HUES64 (cell line): ENCODE measurements at regions not wholly inside any gene's neighbourhood (a gene's known extent, or its start where the extent isn't known, plus 50 kb on each side); places are given as distances from the start of the nearest gene placed in this dataset.
A peak's percentile ranks its signal among the peaks of the same experiment; 100 is the strongest.

Source experiments
- H3K27ac ChIP-seq: 2 replicates; pipeline ENCODE4 v1.7.0; 2013; ENCODE audit warnings: low read depth, low read length, inconsistent platforms
- H3K27me3 ChIP-seq: 2 replicates; pipeline ENCODE4 v1.6.1; 2013; ENCODE audit warnings: mild to moderate bottlenecking, low read length; ENCODE audit not compliant: insufficient read depth
- H3K36me3 ChIP-seq: 2 replicates; pipeline ENCODE4 v1.6.1; 2013; ENCODE audit warnings: mild to moderate bottlenecking, low read length; ENCODE audit not compliant: insufficient read depth
- H3K4me1 ChIP-seq: 2 replicates; pipeline ENCODE4 v1.6.1; 2013; ENCODE audit warnings: mild to moderate bottlenecking, low read length, moderate library complexity; ENCODE audit not compliant: insufficient read depth
- H3K4me3 ChIP-seq: 2 replicates; pipeline ENCODE4 v1.5.1; 2013; ENCODE audit warnings: mild to moderate bottlenecking, low read length, moderate library complexity
- H3K9ac ChIP-seq: 2 replicates; pipeline ENCODE4 v1.6.1; 2013; ENCODE audit warnings: mild to moderate bottlenecking, low read depth, low read length
- H3K9me3 ChIP-seq: 2 replicates; pipeline ENCODE4 v1.6.1; 2013; ENCODE audit warnings: low read depth, low read length; ENCODE audit not compliant: insufficient read depth
- WGBS: fragments of 150-250, 120-280 bp; methylation state at CpG from one replicate; pipeline ENCODE4 v1.1.7; 2013; ENCODE audit warnings: missing lambda C conversion rate; 5-methylcytosine and 5-hydroxymethylcytosine counted together

GRCh38 chr3:151935446-151935845 is 62.0 kb downstream of the SUCNR1 start:
- H3K9ac ChIP-seq, result no peak overlapping the region
- 80% methylated on average over 4 of the region's 4 CpGs for WGBS
- H3K36me3 ChIP-seq, result no peaks in the 10 kb centered on the region
- H3K4me3 ChIP-seq, result no peak overlapping the region
- no peak overlapping the region for H3K27ac ChIP-seq
- H3K9me3 ChIP-seq, result no peaks in the 10 kb centered on the region
- H3K27me3 ChIP-seq, result no peaks in the 10 kb centered on the region
- H3K4me1 ChIP-seq, result peaks cover 3% of the 10 kb centered on the region; the same call in 1 of the 2 replicates

DNA sequence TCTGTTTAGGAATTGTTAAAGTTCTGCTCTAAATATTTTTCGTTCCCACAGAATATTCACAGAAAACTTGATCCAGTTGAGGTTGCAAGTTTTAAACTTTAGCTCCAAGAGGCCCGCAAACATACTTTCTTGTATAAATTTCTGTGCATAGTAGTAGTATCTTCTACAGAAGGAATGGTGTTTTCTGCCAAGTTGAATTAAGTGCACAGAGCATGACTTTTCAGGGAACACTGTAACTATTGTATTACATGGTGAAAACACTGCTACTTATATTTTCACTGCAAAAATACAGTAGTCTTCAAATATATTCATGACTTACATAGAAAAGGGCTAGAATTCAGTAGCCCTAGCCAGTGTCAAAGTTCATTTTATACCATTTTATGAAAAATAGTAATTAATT is 67.0 kb downstream of the SUCNR1 start:
- Histone ChIP-seq H3K27ac (no peak overlapping the region), H3K9ac (no peak overlapping the region), H3K36me3 (no peaks in the 10 kb centered on the region), H3K4me1 (no peaks in the 10 kb centered on the region), H3K4me3 (no peak overlapping the region), H3K9me3 (no peaks in the 10 kb centered on the region), H3K27me3 (no peaks in the 10 kb centered on the region)
- 100% methylated on average over 2 of the region's 2 CpGs for WGBS

DNA sequence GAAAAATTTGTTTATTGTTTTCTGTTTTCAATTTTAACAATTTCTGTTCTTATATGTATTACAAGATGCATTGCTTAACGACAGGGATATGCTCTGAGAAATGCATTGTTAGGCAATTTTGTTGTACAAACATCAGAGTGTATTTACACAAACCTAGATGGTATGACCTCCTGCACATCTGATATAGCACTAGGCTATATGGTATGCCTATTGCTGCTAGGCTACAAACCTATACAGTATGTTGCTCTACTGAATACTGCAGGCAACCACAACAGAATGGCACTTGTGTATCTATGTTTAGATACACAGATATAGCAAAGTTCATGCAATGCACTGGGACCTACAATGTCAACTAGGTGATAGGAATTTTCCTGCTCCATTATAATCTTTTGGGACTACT is 70.1 kb downstream of the SUCNR1 start:
- 86% methylated on average over 1 of the region's 1 CpG for WGBS
- H3K27ac ChIP-seq, result no peak overlapping the region
- H3K4me3 ChIP-seq, result no peak overlapping the region
- no peaks in the 10 kb centered on the region for H3K4me1 ChIP-seq
- no peak overlapping the region for H3K9ac ChIP-seq
- no peaks in the 10 kb centered on the region for H3K9me3 ChIP-seq
- no peaks in the 10 kb centered on the region for H3K36me3 ChIP-seq
- no peaks in the 10 kb centered on the region for H3K27me3 ChIP-seq

GRCh38 chr3:151944356-151944755 is 70.9 kb downstream of the SUCNR1 start:
- Histone ChIP-seq H3K27me3 (no peaks in the 10 kb centered on the region), H3K4me1 (no peaks in the 10 kb centered on the region), H3K27ac (no peak overlapping the region), H3K9ac (no peak overlapping the region), H3K4me3 (no peak overlapping the region), H3K9me3 (no peaks in the 10 kb centered on the region), H3K36me3 (no peaks in the 10 kb centered on the region)

DNA sequence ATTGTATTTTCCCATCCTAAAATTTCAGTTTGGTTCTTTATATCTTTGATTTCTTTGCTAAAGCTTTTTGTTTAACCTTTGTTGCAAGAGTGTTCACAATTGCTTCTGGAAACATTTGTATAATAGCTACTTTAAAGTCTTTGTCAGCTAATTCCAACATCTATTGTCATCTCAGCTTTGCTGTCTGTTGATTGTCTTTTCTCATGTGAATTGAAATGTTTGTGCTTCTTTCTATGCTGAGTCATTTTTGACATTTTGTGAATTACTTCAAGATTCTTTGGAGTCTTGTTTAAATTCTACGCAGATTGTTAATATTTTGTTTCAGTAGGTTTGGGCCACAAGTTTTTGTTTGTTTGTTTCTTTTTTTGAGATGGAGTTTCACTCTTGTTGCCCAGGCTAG is 73.2 kb downstream of the SUCNR1 start:
- no peak overlapping the region for H3K9ac ChIP-seq
- H3K36me3 ChIP-seq, result no peaks in the 10 kb centered on the region
- no peak overlapping the region for H3K27ac ChIP-seq
- whole genome bisulfite sequencing, result 95% methylated on average over 1 of the region's 1 CpG
- no peaks in the 10 kb centered on the region for H3K27me3 ChIP-seq
- H3K4me1 ChIP-seq, result no peaks in the 10 kb centered on the region
- no peak overlapping the region for H3K4me3 ChIP-seq
- H3K9me3 ChIP-seq, result no peaks in the 10 kb centered on the region

DNA sequence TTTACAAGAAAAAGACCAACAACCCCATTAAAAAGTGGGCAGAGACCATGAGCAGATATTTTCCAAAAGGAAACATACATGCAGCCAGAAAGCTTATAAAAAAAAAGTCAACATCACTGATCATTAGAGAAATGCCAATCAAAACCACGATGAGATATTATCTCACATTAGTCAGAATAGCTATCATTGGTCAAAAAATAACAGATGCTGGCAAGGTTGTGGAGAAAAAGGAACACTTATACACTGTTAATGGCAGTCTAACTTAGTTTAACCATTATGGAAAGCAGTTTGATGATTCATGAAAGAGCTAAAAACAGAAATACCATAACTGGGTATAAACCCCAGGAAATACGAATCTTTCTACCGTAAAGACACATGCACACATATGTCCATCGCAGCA is 76.3 kb downstream of the SUCNR1 start:
- Histone ChIP-seq H3K27ac (no peak overlapping the region), H3K27me3 (no peaks in the 10 kb centered on the region), H3K9ac (no peak overlapping the region), H3K4me3 (no peak overlapping the region), H3K4me1 (no peaks in the 10 kb centered on the region), H3K9me3 (no peaks in the 10 kb centered on the region), H3K36me3 (no peaks in the 10 kb centered on the region)
- WGBS, result 96% methylated on average over 4 of the region's 4 CpGs

DNA sequence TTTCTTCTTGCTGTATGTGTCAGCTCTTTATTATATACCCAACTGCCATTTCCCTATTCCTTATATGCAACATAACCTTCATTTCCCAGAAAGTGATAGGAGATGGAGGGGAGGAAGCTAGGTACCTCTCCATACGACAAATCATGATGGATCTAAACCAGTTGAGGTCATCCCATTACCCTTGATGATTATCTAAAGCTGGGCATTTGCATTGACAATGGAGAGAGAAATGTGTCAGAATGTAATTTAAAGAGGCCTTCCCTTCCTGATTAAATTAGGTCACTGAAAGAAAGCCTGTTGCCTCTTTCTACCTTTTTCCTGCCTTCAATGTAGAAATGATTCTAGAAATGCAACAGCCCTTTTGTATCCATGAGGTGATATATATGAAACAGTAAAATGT is 81.9 kb downstream of the SUCNR1 start:
- no peak overlapping the region for H3K27ac ChIP-seq
- WGBS, result 100% methylated on average over 1 of the region's 1 CpG
- H3K9ac ChIP-seq, result no peak overlapping the region
- H3K4me1 ChIP-seq, result no peaks in the 10 kb centered on the region
- H3K36me3 ChIP-seq, result no peaks in the 10 kb centered on the region
- no peaks in the 10 kb centered on the region for H3K9me3 ChIP-seq
- no peaks in the 10 kb centered on the region for H3K27me3 ChIP-seq
- H3K4me3 ChIP-seq, result no peak overlapping the region

GRCh38 chr3:151960961-151961580 is 87.6 kb downstream of the SUCNR1 start:
- Histone ChIP-seq H3K9me3 (no peaks in the 10 kb centered on the region), H3K4me3 (no peak overlapping the region), H3K36me3 (no peaks in the 10 kb centered on the region), H3K4me1 (no peaks in the 10 kb centered on the region), H3K27ac (no peak overlapping the region), H3K27me3 (no peaks in the 10 kb centered on the region), H3K9ac (no peak overlapping the region)
- WGBS, result 100% methylated on average over 4 of the region's 4 CpGs

DNA sequence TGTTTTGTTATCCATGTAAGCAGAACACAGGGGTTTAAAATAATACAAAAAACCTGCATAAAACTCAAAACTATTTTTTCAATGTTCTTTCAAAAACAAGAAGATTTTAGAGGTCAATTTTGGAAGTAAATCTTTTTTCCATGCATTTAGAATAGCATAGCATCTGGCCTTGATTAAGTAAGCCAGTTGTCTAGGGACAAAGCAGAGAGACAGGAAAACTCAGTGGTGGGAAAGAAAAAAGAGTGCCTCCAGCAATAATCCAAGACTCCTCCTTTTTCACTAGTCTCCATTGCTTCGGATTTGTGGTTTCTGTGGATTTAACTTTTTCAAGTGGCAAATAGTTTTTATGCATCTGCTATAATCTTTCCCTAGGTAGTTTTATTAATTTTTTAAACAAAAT is 88.9 kb downstream of the SUCNR1 start:
- no peaks in the 10 kb centered on the region for H3K27me3 ChIP-seq
- H3K9me3 ChIP-seq, result no peaks in the 10 kb centered on the region
- H3K27ac ChIP-seq, result no peak overlapping the region
- no peaks in the 10 kb centered on the region for H3K36me3 ChIP-seq
- H3K4me3 ChIP-seq, result no peak overlapping the region
- H3K4me1 ChIP-seq, result no peaks in the 10 kb centered on the region
- no CpG with 5 or more reads among the region's 1 CpG for WGBS
- no peak overlapping the region for H3K9ac ChIP-seq

- no peak overlapping the region for H3K4me3 ChIP-seq
- no peaks in the 10 kb centered on the region for H3K4me1 ChIP-seq
- no peaks in the 10 kb centered on the region for H3K27me3 ChIP-seq
- no peaks in the 10 kb centered on the region for H3K36me3 ChIP-seq
- H3K9me3 ChIP-seq, result no peaks in the 10 kb centered on the region
- no peak overlapping the region for H3K9ac ChIP-seq
- H3K27ac ChIP-seq, result no peak overlapping the region
These were observed 89.5 kb downstream of the SUCNR1 start for GRCh38 chr3:151962912-151963311.

GRCh38 chr3:151964743-151965142 is 91.3 kb downstream of the SUCNR1 start:
- Histone ChIP-seq H3K27me3 (no peaks in the 10 kb centered on the region), H3K27ac (no peak overlapping the region), H3K4me3 (no peak overlapping the region), H3K9ac (no peak overlapping the region), H3K4me1 (peaks cover 10% of the 10 kb centered on the region), H3K36me3 (no peaks in the 10 kb centered on the region), H3K9me3 (no peaks in the 10 kb centered on the region)
- WGBS, result 95% methylated on average over 1 of the region's 1 CpG

DNA sequence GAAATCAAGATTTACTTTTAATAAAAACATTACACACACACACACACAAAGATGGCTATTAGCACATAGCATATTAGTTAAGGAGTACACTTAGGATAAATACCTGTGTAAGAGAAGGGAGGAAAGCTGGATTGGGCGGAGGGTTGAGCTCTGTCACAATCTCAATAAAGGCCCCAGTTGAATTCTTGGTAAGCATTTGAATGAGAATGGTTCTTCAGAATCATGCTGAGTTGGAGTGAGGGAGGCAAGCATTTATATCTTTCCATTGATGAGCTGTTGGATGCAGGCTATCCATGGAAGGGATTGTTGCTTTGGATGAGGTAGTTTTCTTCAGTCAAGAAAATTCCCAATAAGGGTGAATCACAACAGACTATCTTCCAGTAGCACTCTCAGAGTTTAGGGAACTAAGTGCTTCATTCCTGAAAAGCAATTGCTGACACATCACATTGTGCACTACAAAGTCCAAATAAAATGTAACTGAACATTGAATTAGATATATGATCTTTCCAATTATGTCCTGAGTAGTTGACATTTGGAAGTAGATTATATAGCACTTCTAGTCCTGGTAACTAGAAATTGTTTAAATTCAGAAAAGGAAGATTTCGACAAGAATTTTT is 95.7 kb downstream of the SUCNR1 start:
- Histone ChIP-seq H3K27me3 (no peaks in the 10 kb centered on the region), H3K27ac (peak overlapping the region; percentile 11; the same call in 1 of the 2 replicates), H3K36me3 (no peaks in the 10 kb centered on the region), H3K4me3 (no peak overlapping the region), H3K9ac (no peak overlapping the region), H3K4me1 (peaks cover 25% of the 10 kb centered on the region), H3K9me3 (no peaks in the 10 kb centered on the region)
- WGBS, result 60% methylated on average over 1 of the region's 2 CpGs
